MCF 10A (cell line): ENCODE measurements at regions not wholly inside any gene's neighbourhood (a gene's known extent, or its start where the extent isn't known, plus 50 kb on each side); places are given as distances from the start of the nearest gene placed in this dataset.
A peak's percentile ranks its signal among the peaks of the same experiment; 100 is the strongest.

Source experiments
- BruUV-seq: library from RNA; stranded (reverse); fragments of 400-500 nt; replicated peaks from 2 replicates; lab custom pipeline; 2021; lab: Mats Ljungman, UMichigan
- CTCF ChIA-PET: fragments of 300-600 bp; sonication (Branson Sonifier 250); formaldehyde crosslinking; extraction: SDS; loops from one replicate; lab custom pipeline; 2021; ENCODE audit warnings: antibody characterized with exemption, inconsistent platforms; lab: Yijun Ruan, JAX
- POLR2A ChIA-PET: fragments of 300-600, 350-650 bp; sonication (Branson Sonifier 250); formaldehyde crosslinking; extraction: SDS; loops from one replicate; lab custom pipeline; 2020; ENCODE audit warnings: antibody characterized with exemption, inconsistent platforms; lab: Yijun Ruan, JAX
- DNase-seq: peaks from one replicate; pipeline ENCODE4 v3.0.0-alpha.2; 2018; ENCODE audit not compliant: unreplicated experiment
- H3K27ac Mint-ChIP-seq: one replicate; pipeline ENCODE4 v1.8.0; 2022; ENCODE audit warnings: mild to moderate bottlenecking, low read depth, mixed read lengths; ENCODE audit not compliant: unreplicated experiment
- H3K27me3 Mint-ChIP-seq: one replicate; pipeline ENCODE4 v1.8.0; 2022; ENCODE audit warnings: mixed read lengths; ENCODE audit not compliant: insufficient read depth, unreplicated experiment
- H3K36me3 Mint-ChIP-seq: one replicate; pipeline ENCODE4 v1.8.0; 2022; ENCODE audit warnings: mild to moderate bottlenecking, moderate library complexity, mixed read lengths; ENCODE audit not compliant: insufficient read depth, unreplicated experiment
- H3K4me1 Mint-ChIP-seq: one replicate; pipeline ENCODE4 v1.8.0; 2022; ENCODE audit warnings: mixed read lengths; ENCODE audit not compliant: insufficient read depth, unreplicated experiment
- H3K4me3 Mint-ChIP-seq: one replicate; pipeline ENCODE4 v1.8.0; 2022; ENCODE audit warnings: mild to moderate bottlenecking, moderate library complexity, mixed read lengths; ENCODE audit not compliant: unreplicated experiment
- H3K9me3 Mint-ChIP-seq: one replicate; pipeline ENCODE4 v1.8.0; 2022; ENCODE audit warnings: mixed read lengths; ENCODE audit not compliant: unreplicated experiment
- CTCF ChIP-seq: fragments of 200-600 bp; IDR thresholded peaks from one replicate; pipeline ENCODE4 v1.8.0; 2022; ENCODE audit warnings: antibody characterized with exemption, mild to moderate bottlenecking; ENCODE audit not compliant: unreplicated experiment
- intact Hi-C: fragments of 100-400 bp; cut with micrococcal nuclease; formaldehyde crosslinking; loops from 2 replicates; pipeline ENCODE4 v1.14.1; 2022

GRCh38 chr5:28190011-28190410, 1151.6 kb upstream of the CDH9 start:
- Mint-ChIP-seq H3K36me3 (no peaks in the 10 kb centered on the region), H3K4me1 (no peaks in the 10 kb centered on the region), H3K9me3 (no peaks in the 10 kb centered on the region), H3K27ac (no peak overlapping the region), H3K27me3 (no peaks in the 10 kb centered on the region), H3K4me3 (no peak overlapping the region)
- DNase-seq: no peak
- intact Hi-C loops: no loop called here
- POLR2A ChIA-PET: interaction anchor here (0.7 kb wide), 1 partner anchor 27 kb away, joined by 5 read pairs; no protein-coding TSS in a partner anchor
- CTCF ChIA-PET: no interaction called here
- BruUV-seq: no TSS peak
- no peak for TF ChIP-seq CTCF

DNA sequence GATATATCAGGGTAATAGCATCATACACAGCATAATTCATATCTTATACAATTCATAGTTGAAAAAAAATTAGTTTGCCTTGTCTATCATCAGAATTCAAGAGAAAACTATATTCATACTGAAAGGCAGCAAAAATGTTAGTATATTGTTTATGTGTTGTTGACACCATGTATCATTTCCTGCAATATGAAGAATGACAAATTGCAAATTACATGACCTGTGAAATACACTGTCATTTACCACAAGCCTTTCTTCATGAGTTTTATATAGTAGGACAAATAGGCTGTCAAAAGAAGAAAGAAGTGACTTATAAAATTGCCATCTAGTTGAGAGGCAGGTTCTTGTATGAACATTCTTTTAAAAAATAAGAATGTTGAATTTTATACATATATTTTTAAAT, 1136.3 kb upstream of the CDH9 start:
- H3K36me3 Mint-ChIP-seq: no peaks in the 10 kb centered on the region
- POLR2A ChIA-PET: no interaction called here
- intact Hi-C loops: no loop called here
- no peaks in the 10 kb centered on the region for H3K4me1 Mint-ChIP-seq
- no peak for DNase-seq
- TF ChIP-seq CTCF: no peak
- H3K4me3 Mint-ChIP-seq: no peak overlapping the region
- BruUV-seq: no TSS peak
- no peaks in the 10 kb centered on the region for H3K9me3 Mint-ChIP-seq
- CTCF ChIA-PET: no interaction called here
- H3K27me3 Mint-ChIP-seq: no peaks in the 10 kb centered on the region
- H3K27ac Mint-ChIP-seq: no peak overlapping the region

- DNase-seq: peak; percentile 36
- H3K9me3 Mint-ChIP-seq: no peaks in the 10 kb centered on the region
- no peaks in the 10 kb centered on the region for H3K27me3 Mint-ChIP-seq
- ChIA-PET CTCF (interaction anchor here (0.5 kb wide), 1 partner anchor 749 kb away, joined by 3 read pairs; no protein-coding TSS in a partner anchor), POLR2A (interaction anchor here (0.6 kb wide), 1 partner anchor 8 kb away, joined by 3 read pairs; no protein-coding TSS in a partner anchor)
- no peak overlapping the region for H3K4me3 Mint-ChIP-seq
- no peak for TF ChIP-seq CTCF
- H3K36me3 Mint-ChIP-seq: no peaks in the 10 kb centered on the region
- no peak overlapping the region for H3K27ac Mint-ChIP-seq
- H3K4me1 Mint-ChIP-seq: peaks cover 7% of the 10 kb centered on the region
- intact Hi-C loops: no loop called here
- no TSS peak for BruUV-seq
Observed at GRCh38 chr5:28165096-28165495, 1126.7 kb upstream of the CDH9 start.

- Mint-ChIP-seq H3K27me3 (no peaks in the 10 kb centered on the region), H3K27ac (no peak overlapping the region), H3K9me3 (no peaks in the 10 kb centered on the region), H3K4me3 (no peak overlapping the region), H3K4me1 (peaks cover 7% of the 10 kb centered on the region), H3K36me3 (no peaks in the 10 kb centered on the region)
- no TSS peak for BruUV-seq
- POLR2A ChIA-PET: interaction anchor here (0.6 kb wide), 1 partner anchor 8 kb away, joined by 3 read pairs; no protein-coding TSS in a partner anchor
- CTCF ChIA-PET: no interaction called here
- no peak for TF ChIP-seq CTCF
- DNase-seq: no peak
- intact Hi-C loops: no loop called here
Observed at GRCh38 chr5:28164568-28164967, 1126.2 kb upstream of the CDH9 start.
